RWPE2 (cell line): ENCODE measurements at regions not wholly inside any gene's neighbourhood (a gene's known extent, or its start where the extent isn't known, plus 50 kb on each side); places are given as distances from the start of the nearest gene placed in this dataset.
A peak's percentile ranks its signal among the peaks of the same experiment; 100 is the strongest.

Source experiments
- ATAC-seq: fragments of 200-7000 bp; cut with Tn5 transposase; 3 replicates; pipeline ENCODE4 v1.9.1; 2021; ENCODE audit warnings: low read depth
- DNase-seq: peaks from one replicate; pipeline ENCODE4 v3.0.0-alpha.2; 2020; ENCODE audit warnings: low spot score
- H3K27ac ChIP-seq: fragments of 450-650 bp; 2 replicates; pipeline ENCODE4 v1.5.1; 2017; ENCODE audit warnings: mild to moderate bottlenecking; ENCODE audit not compliant: poor library complexity, severe bottlenecking
- H3K27me3 ChIP-seq: fragments of 250-450 bp; sonication (Bioruptor Pico); 2 replicates; pipeline ENCODE4 v1.5.1; 2021; ENCODE audit warnings: mild to moderate bottlenecking, moderate library complexity; ENCODE audit not compliant: insufficient read depth, poor library complexity, severe bottlenecking
- H3K36me3 ChIP-seq: fragments of 250-450 bp; sonication (Bioruptor Pico); 2 replicates; pipeline ENCODE4 v1.5.1; 2020; ENCODE audit warnings: low read depth, mild to moderate bottlenecking, moderate library complexity
- H3K4me1 ChIP-seq: fragments of 250-450 bp; sonication (Bioruptor Pico); 2 replicates; pipeline ENCODE4 v1.5.1; 2021; ENCODE audit warnings: mild to moderate bottlenecking, moderate library complexity; ENCODE audit not compliant: insufficient read depth, poor library complexity, severe bottlenecking
- H3K4me3 ChIP-seq: fragments of 250-450 bp; sonication (Bioruptor Pico); 2 replicates; pipeline ENCODE4 v1.5.1; 2021; ENCODE audit warnings: mild to moderate bottlenecking, moderate library complexity; ENCODE audit not compliant: severe bottlenecking
- H3K9me3 ChIP-seq: fragments of 250-450 bp; sonication (Bioruptor Pico); 2 replicates; pipeline ENCODE4 v1.5.1; 2021; ENCODE audit warnings: mild to moderate bottlenecking, moderate library complexity; ENCODE audit not compliant: severe bottlenecking
- CTCF ChIP-seq: fragments of 450-650 bp; IDR thresholded peaks from one replicate; pipeline ENCODE4 v1.5.1; 2017; ENCODE audit warnings: mild to moderate bottlenecking, moderate library complexity; ENCODE audit not compliant: poor library complexity, severe bottlenecking

- H3K9me3 ChIP-seq: no peaks in the 10 kb centered on the region
- ATAC-seq (no peak), DNase-seq (no peak)
- H3K4me3 ChIP-seq: no peak overlapping the region
- TF ChIP-seq CTCF: no peak
- peaks cover 23% of the 10 kb centered on the region for H3K4me1 ChIP-seq
- no peak overlapping the region for H3K27ac ChIP-seq
- H3K27me3 ChIP-seq: no peaks in the 10 kb centered on the region
- no peaks in the 10 kb centered on the region for H3K36me3 ChIP-seq
Measured at GRCh38 chr9:99749641-99750040, 72.0 kb upstream of the NR4A3 start.

GRCh38 chr9:99750526-99750925, 71.2 kb upstream of the NR4A3 start:
- peaks cover 23% of the 10 kb centered on the region for H3K4me1 ChIP-seq
- DNase-seq: no peak
- H3K27ac ChIP-seq: no peak overlapping the region
- no peak for TF ChIP-seq CTCF
- no peak for ATAC-seq
- no peaks in the 10 kb centered on the region for H3K9me3 ChIP-seq
- no peaks in the 10 kb centered on the region for H3K36me3 ChIP-seq
- H3K27me3 ChIP-seq: no peaks in the 10 kb centered on the region
- no peak overlapping the region for H3K4me3 ChIP-seq

- Histone ChIP-seq H3K4me3 (no peak overlapping the region), H3K4me1 (peaks cover 23% of the 10 kb centered on the region), H3K27me3 (no peaks in the 10 kb centered on the region), H3K9me3 (no peaks in the 10 kb centered on the region), H3K27ac (peak overlapping the region; percentile 93), H3K36me3 (no peaks in the 10 kb centered on the region)
- DNase-seq (no peak), ATAC-seq (peak; percentile 85)
- TF ChIP-seq CTCF: no peak
Measured at GRCh38 chr9:99752417-99753109, 69.1 kb upstream of the NR4A3 start.

- TF ChIP-seq CTCF: no peak
- peak; percentile 90 for ATAC-seq
- DNase-seq: no peak
- Histone ChIP-seq H3K27ac (peak overlapping the region; percentile 93), H3K4me1 (peaks cover 23% of the 10 kb centered on the region), H3K36me3 (no peaks in the 10 kb centered on the region), H3K9me3 (no peaks in the 10 kb centered on the region), H3K4me3 (no peak overlapping the region), H3K27me3 (no peaks in the 10 kb centered on the region)
Measured at GRCh38 chr9:99753436-99753835, 68.2 kb upstream of the NR4A3 start.

- no peak for DNase-seq
- ATAC-seq: no peak
- TF ChIP-seq CTCF: no peak
Measured at GRCh38 chr9:99760421-99760820, 61.3 kb upstream of the NR4A3 start.

More at GRCh38 chr9:99760421-99760820, 61.3 kb upstream of the NR4A3 start:
- H3K36me3 ChIP-seq: no peaks in the 10 kb centered on the region
- H3K27me3 ChIP-seq: no peaks in the 10 kb centered on the region
- no peaks in the 10 kb centered on the region for H3K9me3 ChIP-seq
- no peak overlapping the region for H3K4me3 ChIP-seq
- no peak overlapping the region for H3K27ac ChIP-seq
- H3K4me1 ChIP-seq: no peaks in the 10 kb centered on the region
